ENCODE measurements at regions not wholly inside any gene's neighbourhood (a gene's known extent, or its start where the extent isn't known, plus 50 kb on each side); places are given as distances from the start of the nearest gene placed in this dataset.
"Not testable (repeated sequence)": the region's sequence is repeated elsewhere in the genome, so short reads cannot be mapped to it uniquely, and the experiment has no call there.

DNA sequence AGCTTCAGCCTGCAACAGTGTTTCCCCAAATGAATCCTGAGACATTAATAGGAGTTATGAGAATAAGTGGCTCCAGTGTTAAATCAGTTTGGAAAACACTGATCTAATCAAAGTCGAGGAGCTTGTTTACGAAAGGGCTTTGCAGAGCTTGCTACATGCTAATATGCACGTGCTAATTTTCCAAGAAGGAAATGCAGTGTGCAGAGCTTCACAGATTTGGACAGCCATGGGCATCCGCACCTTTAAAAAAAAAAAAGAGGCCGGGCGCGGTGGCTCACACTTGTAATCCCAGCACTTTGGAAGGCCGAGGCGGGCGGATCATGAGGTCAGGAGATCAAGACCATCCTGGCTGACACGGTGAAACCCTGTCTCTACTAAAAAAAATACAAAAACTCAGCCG, 79.7 kb upstream of the LMO2 start:
- not testable (repeated sequence) for DNase-seq (ENCODE audit: low read depth)

DNA sequence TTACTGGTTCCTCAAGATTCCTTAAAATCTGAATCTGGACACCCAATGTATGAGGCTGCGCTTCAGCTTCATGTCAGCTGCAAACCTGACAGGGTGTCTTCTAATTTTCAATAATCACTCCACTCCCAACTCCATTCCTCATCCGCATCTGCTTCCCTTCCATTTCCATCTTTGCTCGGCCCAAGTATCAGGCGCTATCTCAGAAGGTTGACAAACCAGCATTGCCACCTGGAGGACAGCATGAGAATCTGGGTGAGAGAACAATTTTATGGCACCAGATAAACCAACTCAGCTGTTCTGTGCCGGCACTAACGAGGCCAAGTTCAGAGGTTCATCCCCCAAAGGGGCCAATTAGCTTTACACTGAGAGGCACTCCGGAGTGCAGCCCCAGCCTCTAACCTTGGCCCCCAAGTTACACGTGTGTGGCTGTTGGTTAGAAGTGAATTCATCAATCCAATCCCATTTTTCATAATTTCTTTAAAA, 79.1 kb upstream of the LMO2 start:
- peak; percentile 79 for DNase-seq (ENCODE audit: low read depth)

DNA sequence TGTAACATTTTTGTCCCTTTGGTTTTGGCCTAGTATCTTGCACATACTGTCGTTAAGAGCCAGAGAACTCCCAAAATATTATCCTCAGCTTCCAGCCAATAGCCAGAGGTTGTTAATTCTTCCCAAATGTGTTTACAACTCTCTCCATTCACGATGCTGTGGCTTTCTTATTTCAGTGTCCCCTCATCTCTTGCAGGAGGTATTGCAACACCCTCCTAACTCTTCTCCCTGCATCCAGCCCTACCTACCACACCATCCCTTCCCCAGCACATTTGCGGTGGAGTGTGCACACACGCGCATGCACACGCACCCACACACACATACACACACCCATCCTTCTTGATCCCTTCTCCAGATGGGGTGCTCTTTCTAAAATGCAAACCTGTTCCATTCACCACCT, 75.6 kb upstream of the LMO2 start:
- no peak for DNase-seq (ENCODE audit: low read depth)

DNA sequence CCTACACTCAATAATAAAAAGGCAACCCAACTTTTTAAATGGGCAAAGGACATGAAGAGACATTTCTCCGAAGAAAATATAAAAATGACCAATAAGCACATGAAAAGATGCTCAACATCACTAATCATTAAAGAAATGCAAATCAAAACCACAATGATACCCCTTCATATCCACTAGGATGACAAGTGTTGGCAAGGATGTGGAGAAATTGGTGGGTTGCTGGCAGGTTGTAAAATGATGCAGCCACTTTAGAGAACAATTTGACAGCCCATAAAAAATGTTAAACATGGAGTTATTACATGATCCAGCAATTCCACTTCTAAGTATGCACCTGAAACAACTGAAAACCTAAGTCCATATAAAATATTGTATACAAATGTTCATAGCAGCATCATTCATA, 73.2 kb upstream of the LMO2 start:
- no peak for DNase-seq (ENCODE audit: low read depth)

DNA sequence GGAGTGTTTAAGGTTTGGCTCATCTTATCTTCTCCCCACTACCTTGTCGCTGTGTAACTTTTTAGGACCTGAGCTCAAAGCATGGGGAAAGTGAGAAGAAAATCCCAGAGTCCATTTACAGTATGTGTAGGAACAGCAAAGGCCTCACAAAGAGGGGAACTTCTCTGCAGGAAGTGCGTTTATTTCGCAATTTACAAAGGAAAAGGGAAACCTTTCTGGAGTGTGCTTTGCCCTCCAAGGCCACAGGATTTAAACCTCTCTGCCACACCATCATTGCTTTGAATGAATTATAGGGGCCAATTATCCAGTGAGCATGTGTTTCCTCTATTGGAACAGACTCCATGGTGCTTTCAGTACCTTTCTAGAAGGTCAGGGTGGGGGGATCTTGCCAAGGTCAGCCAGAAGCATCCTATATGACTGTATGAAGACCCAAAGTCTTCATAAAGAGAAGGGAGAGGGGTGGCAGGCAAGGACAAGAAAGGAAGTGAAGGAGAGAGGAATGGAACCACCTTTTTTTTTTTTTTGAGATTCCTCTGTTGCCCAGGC, 68.1 kb upstream of the LMO2 start:
- DNase-seq (ENCODE audit: low read depth), result no peak

GRCh38 chr11:33957304-33957917, 65.5 kb upstream of the LMO2 start:
- no peak for DNase-seq (ENCODE audit: low read depth)

- DNase-seq (ENCODE audit: low read depth), result no peak
Measured at GRCh38 chr11:33956611-33957010, 64.7 kb upstream of the LMO2 start.

GRCh38 chr11:33953289-33953688, 61.4 kb upstream of the LMO2 start:
- DNase-seq (ENCODE audit: low read depth), result no peak

GRCh38 chr11:33952805-33953204, 60.9 kb upstream of the LMO2 start:
- DNase-seq (ENCODE audit: low read depth), result no peak

GRCh38 chr11:33949252-33949913, 57.5 kb upstream of the LMO2 start:
- no peak for DNase-seq (ENCODE audit: low read depth)

GRCh38 chr11:33948494-33948893, 56.6 kb upstream of the LMO2 start:
- DNase-seq (ENCODE audit: low read depth), result no peak

- not testable (repeated sequence) for DNase-seq (ENCODE audit: low read depth)
Measured at GRCh38 chr11:33947918-33948317, 56.0 kb upstream of the LMO2 start.

DNA sequence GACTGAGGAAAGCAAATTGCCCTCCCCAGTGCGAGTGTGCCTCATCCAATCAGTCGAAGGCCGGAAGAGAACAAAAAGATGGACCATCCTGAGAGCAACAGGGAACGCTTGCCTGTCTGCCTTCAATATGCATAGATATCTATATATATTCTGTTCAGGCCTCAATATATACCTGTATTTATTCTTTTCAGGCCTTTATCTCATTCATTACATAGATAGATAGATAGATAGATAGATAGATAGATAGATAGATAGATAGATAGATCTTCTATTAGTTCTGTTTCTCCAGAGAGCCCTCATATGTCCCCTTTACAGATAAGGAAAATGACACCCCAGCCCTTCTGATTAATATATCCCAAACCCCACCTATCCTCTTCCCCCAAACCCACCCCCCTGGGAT, 55.1 kb upstream of the LMO2 start:
- DNase-seq (ENCODE audit: low read depth), result no peak

DNA sequence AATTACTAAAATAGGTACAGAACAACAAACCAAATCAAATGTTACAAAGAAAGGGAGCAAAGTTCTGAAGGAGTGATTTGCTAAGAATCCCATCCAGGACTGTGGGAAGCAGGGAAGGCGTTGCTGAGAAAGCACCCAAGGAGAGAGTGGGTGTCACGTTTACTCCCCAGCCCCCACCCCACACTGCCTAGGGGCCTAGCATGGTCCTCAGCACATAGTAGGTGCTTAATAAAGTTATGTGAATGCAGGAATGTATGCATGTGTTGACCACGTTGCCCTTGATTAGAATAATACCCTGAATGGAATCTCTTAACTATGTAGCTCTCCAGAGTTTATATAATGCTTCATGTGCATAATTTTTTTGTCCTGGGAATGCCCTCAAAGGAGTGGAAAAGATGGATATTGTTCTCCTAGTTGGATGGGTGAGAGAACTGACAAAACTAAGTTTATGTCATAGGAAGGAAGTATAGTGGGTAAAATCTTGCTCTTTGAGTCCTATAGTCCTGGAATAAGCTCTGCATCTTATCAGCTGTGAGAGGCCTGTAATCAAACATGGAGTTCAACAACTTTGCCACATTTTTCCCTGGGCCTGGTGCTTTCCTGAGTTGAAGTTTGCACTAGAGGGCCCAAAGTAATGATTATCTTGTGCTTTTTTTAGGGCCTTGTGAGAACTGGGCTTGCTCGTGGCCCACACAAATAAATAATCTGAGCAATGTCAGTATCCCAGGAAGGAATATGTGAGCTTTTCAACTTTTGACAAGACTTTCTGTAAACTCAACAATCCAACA, 53.8 kb upstream of the LMO2 start:
- no peak for DNase-seq (ENCODE audit: low read depth)

- no peak for DNase-seq (ENCODE audit: low read depth)
Measured at GRCh38 chr11:33944693-33945424, 53.0 kb upstream of the LMO2 start.

- no peak for DNase-seq (ENCODE audit: low read depth)
Measured at GRCh38 chr11:33944345-33944692, 52.4 kb upstream of the LMO2 start.

GRCh38 chr11:33942954-33943353, 51.1 kb upstream of the LMO2 start:
- DNase-seq (ENCODE audit: low read depth), result peak; percentile 75

GRCh38 chr11:33941637-33942160, 49.8 kb upstream of the LMO2 start:
- peak; percentile 3 for DNase-seq (ENCODE audit: low read depth)
